ENCODE measurements at regions not wholly inside any gene's neighbourhood (a gene's known extent, or its start where the extent isn't known, plus 50 kb on each side); places are given as distances from the start of the nearest gene placed in this dataset.

- peaks cover 9% of the 10 kb centered on the region for H3K9me3 ChIP-seq (ENCODE audit: control insufficient read depth, insufficient read depth, low read length)
- intact Hi-C loops (cut with micrococcal nuclease), result no loop called here
- no CpG with 5 or more reads among the region's 2 CpGs for WGBS, 2 experiments (ENCODE audit: extremely low coverage in 2 of 2, insufficient read length in 1 of 2)
Measured at GRCh38 chr10:80730522-80730921, 192.8 kb downstream of the SH2D4B start.

More at GRCh38 chr10:80730522-80730921, 192.8 kb downstream of the SH2D4B start:
- no peak overlapping the region for H3K9ac ChIP-seq (ENCODE audit: low read depth, low read length)
- no peak overlapping the region for H3K23ac ChIP-seq (ENCODE audit: low read depth, low read length)
- H3K4me1 ChIP-seq (ENCODE audit: control insufficient read depth, insufficient read depth, low read length), result no peaks in the 10 kb centered on the region
- H2AK9ac ChIP-seq (replicated peaks; ENCODE audit: low read depth, low read length, poor library complexity), result no peak overlapping the region
- H2BK120ac ChIP-seq (ENCODE audit: low read depth, low read length), result no peak overlapping the region
- no peaks in the 10 kb centered on the region for H3K36me3 ChIP-seq (ENCODE audit: control insufficient read depth, insufficient read depth, low read length)
- no peak overlapping the region for H4K5ac ChIP-seq (ENCODE audit: low read depth, low read length)
- H4K91ac ChIP-seq (ENCODE audit: insufficient read depth, low read depth, low read length), result no peak overlapping the region
- CTCF ChIA-PET, result no interaction called here
- H2BK15ac ChIP-seq (ENCODE audit: low read depth, low read length), result no peak overlapping the region
- DNase-seq (no peak), ATAC-seq (ENCODE audit: low read depth) (no peak)
- H2BK5ac ChIP-seq (ENCODE audit: low read depth, low read length, poor library complexity, severe bottlenecking), result no peak overlapping the region
- no peak overlapping the region for H3K4me2 ChIP-seq (ENCODE audit: low read depth, low read length)
- BruUV-seq (replicated peaks), result no TSS peak
- no peaks in the 10 kb centered on the region for H4K20me1 ChIP-seq (ENCODE audit: insufficient read depth, low read length)
- H2AK5ac ChIP-seq (ENCODE audit: low read depth, low read length), result no peak overlapping the region
- dilution Hi-C loops (cut with HindIII; ENCODE audit: low sequenced_read_pairs, unreplicated experiment), result no loop called here
- TF ChIP-seq RAD21 (IDR thresholded peaks at IDR 0.05; ENCODE audit: low read length) (no peak), RCOR1 (IDR thresholded peaks at IDR 0.05; ENCODE audit: insufficient replicate concordance, low read length) (no peak), RFX5 (IDR thresholded peaks at IDR 0.05; ENCODE audit: low read depth, low read length) (no peak), CEBPB (IDR thresholded peaks at IDR 0.05; ENCODE audit: low read depth, low read length) (no peak), USF2 (IDR thresholded peaks at IDR 0.05; ENCODE audit: low read depth, low read length) (no peak), SMC3 (IDR thresholded peaks at IDR 0.05; ENCODE audit: low read depth, low read length) (no peak), BHLHE40 (IDR thresholded peaks at IDR 0.05; ENCODE audit: low read depth, low read length) (no peak), POLR2A (IDR thresholded peaks at IDR 0.05; ENCODE audit: low read depth, low read length) (no peak), ELK1 (IDR thresholded peaks at IDR 0.05; ENCODE audit: borderline replicate concordance, low read depth, low read length) (no peak), NFE2L2 (IDR thresholded peaks at IDR 0.05; ENCODE audit: low read depth, low read length) (no peak), CHD1 (IDR thresholded peaks at IDR 0.05; ENCODE audit: low read depth, low read length) (no peak)
- no peak overlapping the region for H3K4ac ChIP-seq (ENCODE audit: low read depth, low read length)
- no peaks in the 10 kb centered on the region for H3K9me1 ChIP-seq (ENCODE audit: insufficient read depth, low read length)
- no peak overlapping the region for H2AFZ ChIP-seq (replicated peaks; ENCODE audit: low read length, poor library complexity)
- H3K18ac ChIP-seq (ENCODE audit: low read depth, low read length), result no peak overlapping the region
- H3K27ac ChIP-seq (ENCODE audit: insufficient read depth, low read length), result no peak overlapping the region
- no peak overlapping the region for H3K56ac ChIP-seq (ENCODE audit: extremely low read depth, insufficient read depth, low read length)
- no peaks in the 10 kb centered on the region for H3K27me3 ChIP-seq (ENCODE audit: control insufficient read depth, insufficient read depth, low read length)
- H3K4me3 ChIP-seq (ENCODE audit: insufficient read depth, low read depth, low read length), result no peak overlapping the region
- POLR2A ChIA-PET (ENCODE audit: unreplicated experiment), result no interaction called here
- H4K8ac ChIP-seq (ENCODE audit: low read depth in 2 of 2, low read length in 2 of 2), result no peak overlapping the region
- H3K79me1 ChIP-seq (ENCODE audit: low read depth in 1 of 2, low read length in 2 of 2), result no peaks in the 10 kb centered on the region
- no peak overlapping the region for H3K14ac ChIP-seq (replicated peaks; ENCODE audit: low read depth, low read length)
- H2BK20ac ChIP-seq (ENCODE audit: low read depth, low read length), result no peak overlapping the region
- in situ Hi-C loops (cut with MboI; ENCODE audit: low sequenced_read_pairs), result no loop called here

Data from IMR-90 (cell line).